ENCODE measurements at regions not wholly inside any gene's neighbourhood (a gene's known extent, or its start where the extent isn't known, plus 50 kb on each side); places are given as distances from the start of the nearest gene placed in this dataset.

DNA sequence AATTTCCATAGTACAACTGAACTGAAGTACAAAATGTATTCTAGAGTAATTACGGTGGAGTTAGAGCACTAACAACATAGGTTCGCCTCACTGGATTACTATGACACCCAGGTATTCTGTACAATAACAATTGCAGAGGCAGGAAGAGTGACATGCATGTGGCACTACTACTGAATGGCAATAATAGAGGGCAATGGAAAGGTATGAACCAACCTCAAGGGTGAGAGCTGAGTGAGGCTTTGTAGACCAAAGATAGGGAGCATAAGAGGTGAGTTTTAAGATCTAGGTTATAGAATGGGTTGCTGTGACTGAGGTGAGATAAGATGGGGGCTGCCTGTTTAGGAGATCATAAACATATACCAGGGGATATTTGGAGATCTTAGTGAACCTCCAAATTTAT, 343.1 kb downstream of the PCNX1 start:
- FAIRE-seq (no peak), DNase-seq (ENCODE audit: low read depth, low spot score) (no peak)
- Histone ChIP-seq H3K4me1 (ENCODE audit: control insufficient read depth, extremely low read depth, insufficient read depth, low read length) (peaks cover 9% of the 10 kb centered on the region), H3K27ac (ENCODE audit: insufficient read depth, low read depth, low read length) (no peak overlapping the region), H3K4me2 (ENCODE audit: insufficient read depth, low read length) (no peak overlapping the region), H3K27me3 (ENCODE audit: control insufficient read depth in 2 of 2, insufficient read depth in 2 of 2, low read length in 2 of 2) (no peaks in the 10 kb centered on the region), H3K9me1 (replicated peaks; ENCODE audit: control insufficient read depth, extremely low read depth, insufficient read depth, low read length) (no peaks in the 10 kb centered on the region), H3K36me3 (ENCODE audit: control insufficient read depth in 2 of 2, extremely low read depth in 1 of 2, insufficient read depth in 2 of 2, low read length in 2 of 2) (no peaks in the 10 kb centered on the region), H3K9me3 (replicated peaks; ENCODE audit: control insufficient read depth, insufficient read depth, low read length) (no peaks in the 10 kb centered on the region), H3K9ac (replicated peaks; ENCODE audit: extremely low read depth, insufficient read depth, low read length) (no peak overlapping the region), H2AFZ (ENCODE audit: low read depth, low read length) (no peak overlapping the region), H3K79me2 (ENCODE audit: control insufficient read depth, insufficient read depth, low read length) (no peaks in the 10 kb centered on the region), H3K4me3 (replicated peaks in 1 of 3; ENCODE audit: insufficient read depth in 1 of 3, low read depth in 1 of 3, low read length in 3 of 3) (no peak overlapping the region), H4K20me1 (replicated peaks; ENCODE audit: control insufficient read depth, extremely low read depth, insufficient read depth, low read length) (no peaks in the 10 kb centered on the region)
- intact Hi-C loops (cut with micrococcal nuclease) (no loop called here), dilution Hi-C loops (cut with MboI; ENCODE audit: extremely low pct_ligation_motif_present, low sequenced_read_pairs) (no loop called here)
- POLR2A ChIA-PET, result no interaction called here
- no TSS peak for BruUV-seq (replicated peaks)
- no peak for TF ChIP-seq MYC (IDR thresholded peaks at IDR 0.05; ENCODE audit: low read depth, low read length)
- TF ChIP-seq, protein P1, sequence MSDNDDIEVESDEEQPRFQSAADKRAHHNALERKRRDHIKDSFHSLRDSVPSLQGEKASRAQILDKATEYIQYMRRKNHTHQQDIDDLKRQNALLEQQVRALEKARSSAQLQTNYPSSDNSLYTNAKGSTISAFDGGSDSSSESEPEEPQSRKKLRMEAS (IDR thresholded peaks at IDR 0.05; ENCODE audit: insufficient read depth, insufficient read length), result no peak
- TF ChIP-seq, protein P2, sequence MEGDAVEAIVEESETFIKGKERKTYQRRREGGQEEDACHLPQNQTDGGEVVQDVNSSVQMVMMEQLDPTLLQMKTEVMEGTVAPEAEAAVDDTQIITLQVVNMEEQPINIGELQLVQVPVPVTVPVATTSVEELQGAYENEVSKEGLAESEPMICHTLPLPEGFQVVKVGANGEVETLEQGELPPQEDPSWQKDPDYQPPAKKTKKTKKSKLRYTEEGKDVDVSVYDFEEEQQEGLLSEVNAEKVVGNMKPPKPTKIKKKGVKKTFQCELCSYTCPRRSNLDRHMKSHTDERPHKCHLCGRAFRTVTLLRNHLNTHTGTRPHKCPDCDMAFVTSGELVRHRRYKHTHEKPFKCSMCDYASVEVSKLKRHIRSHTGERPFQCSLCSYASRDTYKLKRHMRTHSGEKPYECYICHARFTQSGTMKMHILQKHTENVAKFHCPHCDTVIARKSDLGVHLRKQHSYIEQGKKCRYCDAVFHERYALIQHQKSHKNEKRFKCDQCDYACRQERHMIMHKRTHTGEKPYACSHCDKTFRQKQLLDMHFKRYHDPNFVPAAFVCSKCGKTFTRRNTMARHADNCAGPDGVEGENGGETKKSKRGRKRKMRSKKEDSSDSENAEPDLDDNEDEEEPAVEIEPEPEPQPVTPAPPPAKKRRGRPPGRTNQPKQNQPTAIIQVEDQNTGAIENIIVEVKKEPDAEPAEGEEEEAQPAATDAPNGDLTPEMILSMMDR (IDR thresholded peaks at IDR 0.05; ENCODE audit: extremely low read depth in 1 of 2, insufficient read depth in 1 of 2, low read depth in 1 of 2, low read length in 2 of 2), result no peak
- TF ChIP-seq GATA2 (IDR thresholded peaks at IDR 0.05; ENCODE audit: insufficient read depth, insufficient read length, low read depth, low read length), result no peak
- TF ChIP-seq EZH2 (IDR thresholded peaks at IDR 0.05; ENCODE audit: borderline replicate concordance, low read depth, low read length, severe bottlenecking), result no peak
- CTCF ChIA-PET, result interaction anchor here (1.3 kb wide), 1 partner anchor 8 kb away, joined by 4 read pairs; no protein-coding TSS in a partner anchor

DNA sequence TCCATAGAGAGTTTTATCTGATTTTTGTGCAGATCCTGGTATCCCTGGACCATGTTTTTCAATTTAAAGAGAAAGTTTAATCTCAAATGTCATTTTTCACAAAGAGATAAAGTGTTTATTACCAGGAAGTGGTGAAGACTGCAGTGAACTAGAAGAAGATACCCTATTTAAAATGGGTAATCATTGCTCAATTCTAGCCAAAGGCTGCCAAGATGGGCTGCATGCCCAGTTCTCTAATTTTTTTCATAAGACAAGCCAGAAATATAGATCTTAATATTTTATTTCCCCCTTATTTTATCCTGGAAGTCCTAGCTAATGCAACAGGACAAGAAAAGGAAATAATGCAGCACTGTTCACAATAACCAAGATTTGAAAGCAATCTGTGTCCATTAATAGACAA, 343.5 kb downstream of the PCNX1 start:
- Histone ChIP-seq H3K9me1 (replicated peaks; ENCODE audit: control insufficient read depth, extremely low read depth, insufficient read depth, low read length) (no peaks in the 10 kb centered on the region), H3K4me1 (ENCODE audit: control insufficient read depth, extremely low read depth, insufficient read depth, low read length) (peaks cover 9% of the 10 kb centered on the region), H3K9me3 (replicated peaks; ENCODE audit: control insufficient read depth, insufficient read depth, low read length) (no peaks in the 10 kb centered on the region), H3K36me3 (ENCODE audit: control insufficient read depth in 2 of 2, extremely low read depth in 1 of 2, insufficient read depth in 2 of 2, low read length in 2 of 2) (no peaks in the 10 kb centered on the region), H3K4me2 (ENCODE audit: insufficient read depth, low read length) (no peak overlapping the region), H3K79me2 (ENCODE audit: control insufficient read depth, insufficient read depth, low read length) (no peaks in the 10 kb centered on the region), H3K4me3 (replicated peaks in 1 of 3; ENCODE audit: insufficient read depth in 1 of 3, low read depth in 1 of 3, low read length in 3 of 3) (no peak overlapping the region), H3K9ac (replicated peaks; ENCODE audit: extremely low read depth, insufficient read depth, low read length) (no peak overlapping the region), H3K27ac (ENCODE audit: insufficient read depth, low read depth, low read length) (no peak overlapping the region), H4K20me1 (replicated peaks; ENCODE audit: control insufficient read depth, extremely low read depth, insufficient read depth, low read length) (no peaks in the 10 kb centered on the region), H3K27me3 (ENCODE audit: control insufficient read depth in 2 of 2, insufficient read depth in 2 of 2, low read length in 2 of 2) (no peaks in the 10 kb centered on the region), H2AFZ (ENCODE audit: low read depth, low read length) (no peak overlapping the region)
- BruUV-seq (replicated peaks), result no TSS peak
- intact Hi-C loops (cut with micrococcal nuclease) (no loop called here), dilution Hi-C loops (cut with MboI; ENCODE audit: extremely low pct_ligation_motif_present, low sequenced_read_pairs) (no loop called here)
- TF ChIP-seq POLR2A (IDR thresholded peaks at IDR 0.05; ENCODE audit: low read depth, low read length) (no peak), MYC (IDR thresholded peaks at IDR 0.05; ENCODE audit: low read depth, low read length) (no peak), JUN (IDR thresholded peaks at IDR 0.05; ENCODE audit: borderline replicate concordance, insufficient read depth, insufficient read length, low read depth) (no peak), GATA2 (IDR thresholded peaks at IDR 0.05; ENCODE audit: insufficient read depth, insufficient read length, low read depth, low read length) (no peak)
- TF ChIP-seq, protein P1 (IDR thresholded peaks at IDR 0.05; ENCODE audit: insufficient read depth, insufficient read length), result no peak
- TF ChIP-seq, protein P2 (IDR thresholded peaks at IDR 0.05; ENCODE audit: extremely low read depth in 1 of 2, insufficient read depth in 1 of 2, low read depth in 1 of 2, low read length in 2 of 2), result no peak
- CTCF ChIA-PET, result interaction anchor here (1.3 kb wide), 1 partner anchor 9 kb away, joined by 4 read pairs; no protein-coding TSS in a partner anchor
- POLR2A ChIA-PET, result no interaction called here
- FAIRE-seq (no peak), DNase-seq (ENCODE audit: low read depth, low spot score) (no peak)
